Ovary (tissue), 7 donors: ENCODE measurements at regions not wholly inside any gene's neighbourhood (a gene's known extent, or its start where the extent isn't known, plus 50 kb on each side); places are given as distances from the start of the nearest gene placed in this dataset.

Source experiments
- DNase-seq, 5 donors: peaks; one replicate each; pipeline ENCODE4 v3.0.0-alpha.2; 2019 to 2020
- H3K27ac ChIP-seq, 2 donors: fragments of 200-600 bp; one replicate each; pipeline versions ENCODE4 v1.5.1 to v1.8.0; 2019 to 2022
- H3K27me3 ChIP-seq: fragments of 200-600 bp; one replicate; pipeline ENCODE4 v1.8.0; 2022
- H3K36me3 ChIP-seq: fragments of 200-600 bp; sonication (generic); one replicate; pipeline ENCODE4 v1.5.1; 2019
- H3K4me1 ChIP-seq: one replicate; pipeline ENCODE4 v1.8.1; 2013; ENCODE audit warnings: mild to moderate bottlenecking, moderate library complexity; ENCODE audit not compliant: insufficient read depth
- H3K4me3 ChIP-seq: fragments of 200-600 bp; sonication (generic); one replicate; pipeline ENCODE4 v1.5.1; 2017
- H3K9me3 ChIP-seq, 2 donors: fragments of 200-600 bp in 1 of 2; sonication (generic) in 1 of 2; one replicate each; pipeline versions ENCODE4 v1.5.1 to v1.8.1; 2013 to 2019; ENCODE audit warnings: mild to moderate bottlenecking in 1 of 2, moderate library complexity in 1 of 2
- EP300 ChIP-seq: sonication (generic); formaldehyde crosslinking; IDR thresholded peaks from one replicate; pipeline ENCODE4 v1.6.1; 2017; ENCODE audit warnings: antibody characterized with exemption
- POLR2A ChIP-seq: fragments of 450-650 bp; IDR thresholded peaks from one replicate; pipeline ENCODE4 v1.6.1; 2017; ENCODE audit warnings: antibody characterized with exemption, mild to moderate bottlenecking, moderate library complexity
- WGBS, 3 donors: extraction: QIAGEN DNeasy Blood & Tissue Kit in 1 of 3; methylation state at CpG; one replicate each; pipeline versions ENCODE4 v1.1.5 to v1.1.7; 2013 to 2017; 5-methylcytosine and 5-hydroxymethylcytosine counted together
- intact Hi-C, 4 donors: fragments of 100-400 bp; cut with DNase I; formaldehyde crosslinking; loops; one replicate each; pipeline versions ENCODE4 v1.11.0 to v1.15.1; 2022 to 2023
- TF ChIP-seq, protein P1 (sequence below), 3 donors: fragments of 450-650 bp in 2 of 3; fragments of 200-600 bp in 1 of 3; IDR thresholded peaks; one replicate each; pipeline versions ENCODE4 v1.5.1 to v1.8.0; 2016 to 2022; ENCODE audit warnings: antibody characterized with exemption in 3 of 3, mild to moderate bottlenecking in 1 of 3
- donor health status: DM: no; HTN: no; CAD: no; lungs with moderate emphysema.
- donor health status: DM: no; HTN: no; CAD: no.
- donor health status: Bipolar disorder and iron deficiency.
- donor health status: DM: no; HTN: no; CAD: no.
- donor health status: DM: yes; HTN: yes; CAD: no.

DNA sequence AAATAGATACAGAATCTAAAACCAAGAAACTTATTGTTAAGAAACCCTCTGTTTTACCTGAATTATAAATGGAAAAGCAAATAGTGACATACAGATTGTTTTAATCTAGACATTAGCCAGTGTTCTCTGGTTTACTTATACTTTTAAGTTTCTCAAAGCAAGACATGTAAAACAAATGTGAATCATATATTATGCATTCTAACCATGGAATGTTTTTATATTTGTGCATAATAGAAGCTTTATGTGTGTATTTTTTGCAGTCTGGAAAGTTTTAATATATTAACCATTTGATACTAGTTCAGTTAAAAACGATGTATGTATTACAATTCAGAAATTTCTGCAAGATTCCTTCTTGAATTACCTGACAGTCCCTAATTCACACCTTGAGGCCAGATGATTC is 150.6 kb upstream of the TMEM72 start:
- Histone ChIP-seq H3K4me3 (no peak overlapping the region), H3K36me3 (no peaks in the 10 kb centered on the region), H3K27me3 (no peaks in the 10 kb centered on the region), H3K27ac (no peak overlapping the region), H3K4me1 (peaks cover 4% of the 10 kb centered on the region), H3K9me3 (no peaks in the 10 kb centered on the region)
- intact Hi-C loops: no loop called here
- TF ChIP-seq POLR2A (no peak), EP300 (no peak)
- TF ChIP-seq, protein P1, sequence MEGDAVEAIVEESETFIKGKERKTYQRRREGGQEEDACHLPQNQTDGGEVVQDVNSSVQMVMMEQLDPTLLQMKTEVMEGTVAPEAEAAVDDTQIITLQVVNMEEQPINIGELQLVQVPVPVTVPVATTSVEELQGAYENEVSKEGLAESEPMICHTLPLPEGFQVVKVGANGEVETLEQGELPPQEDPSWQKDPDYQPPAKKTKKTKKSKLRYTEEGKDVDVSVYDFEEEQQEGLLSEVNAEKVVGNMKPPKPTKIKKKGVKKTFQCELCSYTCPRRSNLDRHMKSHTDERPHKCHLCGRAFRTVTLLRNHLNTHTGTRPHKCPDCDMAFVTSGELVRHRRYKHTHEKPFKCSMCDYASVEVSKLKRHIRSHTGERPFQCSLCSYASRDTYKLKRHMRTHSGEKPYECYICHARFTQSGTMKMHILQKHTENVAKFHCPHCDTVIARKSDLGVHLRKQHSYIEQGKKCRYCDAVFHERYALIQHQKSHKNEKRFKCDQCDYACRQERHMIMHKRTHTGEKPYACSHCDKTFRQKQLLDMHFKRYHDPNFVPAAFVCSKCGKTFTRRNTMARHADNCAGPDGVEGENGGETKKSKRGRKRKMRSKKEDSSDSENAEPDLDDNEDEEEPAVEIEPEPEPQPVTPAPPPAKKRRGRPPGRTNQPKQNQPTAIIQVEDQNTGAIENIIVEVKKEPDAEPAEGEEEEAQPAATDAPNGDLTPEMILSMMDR (IDR thresholded peaks at IDR 0.05): no peak
- DNase-seq: no peak
- WGBS, 3 donors: 36 to 62% (median 54%) methylated on average over 1 of the region's 1 CpG

DNA sequence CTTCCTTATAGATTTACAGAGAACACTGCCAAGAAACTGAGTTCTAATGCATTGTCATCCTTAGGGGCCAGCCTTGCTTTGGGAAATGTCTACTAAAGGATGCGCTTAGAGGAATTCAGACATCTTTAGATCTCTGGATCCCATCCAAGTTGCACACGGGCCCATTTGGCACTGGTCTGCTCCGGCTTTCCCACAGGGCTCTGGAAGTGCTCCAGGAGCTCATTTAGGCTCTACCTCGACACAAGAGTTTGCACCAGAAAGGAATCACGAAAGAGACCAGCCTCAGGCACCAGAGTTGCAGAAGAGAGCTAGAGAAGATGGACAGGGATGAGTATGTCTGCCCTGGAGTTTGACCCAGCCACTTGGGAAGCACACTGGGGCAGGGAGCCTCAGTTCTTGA is 150.1 kb upstream of the TMEM72 start:
- no peak overlapping the region for H3K4me3 ChIP-seq
- H3K9me3 ChIP-seq: no peaks in the 10 kb centered on the region
- H3K36me3 ChIP-seq: no peaks in the 10 kb centered on the region
- DNase-seq: no peak
- peaks cover 2% of the 10 kb centered on the region for H3K4me1 ChIP-seq
- TF ChIP-seq, protein P1 (IDR thresholded peaks at IDR 0.05): no peak
- TF ChIP-seq EP300: no peak
- no peak overlapping the region for H3K27ac ChIP-seq
- WGBS, 3 donors: 61 to 67% (median 61%) methylated on average over 5 of the region's 5 CpGs
- H3K27me3 ChIP-seq: no peaks in the 10 kb centered on the region
- intact Hi-C loops: no loop called here

DNA sequence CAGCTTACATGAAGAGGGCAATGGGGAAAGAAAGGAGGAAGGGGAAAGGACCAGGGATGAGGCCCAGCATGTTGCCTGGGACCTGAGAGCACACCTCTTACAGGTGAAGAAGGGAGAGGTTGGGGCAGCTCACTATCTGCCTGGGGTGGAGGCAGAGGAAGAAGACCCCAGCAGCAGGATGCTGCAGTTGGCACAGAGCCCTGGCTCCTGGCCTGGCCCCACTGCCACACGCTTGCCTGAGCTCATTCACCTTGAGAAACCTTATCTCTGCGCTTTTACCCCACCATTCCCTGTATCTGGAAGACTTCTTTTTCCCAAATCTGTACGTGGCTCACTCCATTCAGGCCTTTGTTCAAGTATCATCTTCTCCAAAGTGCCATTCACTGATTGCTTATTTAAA is 147.8 kb upstream of the TMEM72 start:
- H3K27me3 ChIP-seq: no peaks in the 10 kb centered on the region
- no peak overlapping the region for H3K27ac ChIP-seq
- WGBS, 3 donors: 85 to 89% (median 88%) methylated on average over 3 of the region's 3 CpGs
- H3K4me1 ChIP-seq: no peaks in the 10 kb centered on the region
- DNase-seq: no peak
- H3K4me3 ChIP-seq: no peak overlapping the region
- TF ChIP-seq POLR2A (no peak), EP300 (no peak)
- TF ChIP-seq, protein P1 (IDR thresholded peaks at IDR 0.05): no peak
- intact Hi-C loops: no loop called here
- H3K9me3 ChIP-seq: no peaks in the 10 kb centered on the region
- no peaks in the 10 kb centered on the region for H3K36me3 ChIP-seq

DNA sequence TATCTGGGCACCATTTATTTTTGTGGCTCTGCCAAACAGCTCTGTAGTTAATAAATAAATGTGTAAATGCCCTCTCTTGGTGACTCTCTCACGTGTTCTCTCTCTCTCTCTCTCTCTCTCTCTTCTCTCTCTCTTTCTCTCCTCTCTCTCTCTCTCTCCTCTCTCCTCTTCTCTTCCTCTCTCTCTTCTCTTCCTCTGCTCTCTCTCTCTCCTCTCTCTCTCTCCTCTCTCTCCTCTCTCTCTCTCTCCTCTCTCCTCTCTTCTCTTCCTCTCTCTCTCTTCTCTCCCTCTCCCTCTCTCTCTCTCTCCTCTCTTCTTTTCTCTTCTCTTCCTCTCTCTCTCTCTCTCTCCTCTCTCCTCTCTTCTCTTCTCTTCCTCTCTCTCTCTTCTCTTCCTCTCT is 145.8 kb upstream of the TMEM72 start:
- TF ChIP-seq POLR2A: no peak
- TF ChIP-seq, protein P1 (IDR thresholded peaks at IDR 0.05): no peak
- no peak for TF ChIP-seq EP300
- Histone ChIP-seq H3K4me3 (no peak overlapping the region), H3K4me1 (no peaks in the 10 kb centered on the region), H3K36me3 (no peaks in the 10 kb centered on the region), H3K9me3 (no peaks in the 10 kb centered on the region), H3K27me3 (no peaks in the 10 kb centered on the region), H3K27ac (no peak overlapping the region)
- intact Hi-C loops: loop anchor here in 1 of 4 donors (1.0 kb wide), 1 partner anchor 21 kb away; no protein-coding TSS in a partner anchor
- DNase-seq: no peak
- 79 to 98% (median 89%) methylated on average over 1 of the region's 1 CpG for whole genome bisulfite sequencing, 3 donors

DNA sequence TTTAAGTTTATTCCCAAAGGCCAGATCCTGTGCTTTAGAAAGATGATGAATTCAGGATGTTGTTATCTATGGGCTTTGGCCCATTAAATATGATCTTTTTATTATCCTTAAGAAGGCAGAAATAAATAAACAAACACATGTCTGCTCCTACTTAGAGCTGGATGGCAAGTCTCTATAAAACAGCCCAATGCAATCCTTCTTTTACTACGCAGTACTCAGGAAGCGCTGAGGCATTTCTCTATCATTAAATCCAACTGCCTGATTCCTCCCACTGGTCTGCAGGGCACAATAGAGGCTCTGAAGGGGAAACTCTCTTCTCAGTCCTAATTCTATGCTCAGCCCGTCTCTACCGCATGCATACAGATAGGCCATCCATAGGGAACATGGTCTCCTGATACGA is 144.5 kb upstream of the TMEM72 start:
- H3K36me3 ChIP-seq: no peaks in the 10 kb centered on the region
- H3K27ac ChIP-seq: no peak overlapping the region
- intact Hi-C loops: no loop called here

More for the DNA sequence above, 144.5 kb upstream of the TMEM72 start:
- no peaks in the 10 kb centered on the region for H3K4me1 ChIP-seq
- WGBS, 3 donors: 89 to 97% (median 95%) methylated on average over 5 of the region's 5 CpGs
- H3K9me3 ChIP-seq: no peaks in the 10 kb centered on the region
- H3K27me3 ChIP-seq: no peaks in the 10 kb centered on the region
- no peak for DNase-seq
- H3K4me3 ChIP-seq: no peak overlapping the region
- TF ChIP-seq, protein P1 (IDR thresholded peaks at IDR 0.05): no peak
- TF ChIP-seq POLR2A (no peak), EP300 (no peak)
